Neural progenitor cell (in vitro differentiated cells): ENCODE measurements at regions not wholly inside any gene's neighbourhood (a gene's known extent, or its start where the extent isn't known, plus 50 kb on each side); places are given as distances from the start of the nearest gene placed in this dataset.

Experiments
- DNase-seq: peaks from one replicate; pipeline ENCODE4 v3.0.0-alpha.2; 2016; ENCODE audit warnings: low spot score
- H2AFZ ChIP-seq: fragments of 200-600 bp; sonication (generic); replicated peaks from 2 replicates; pipeline ENCODE4 v1.6.1; 2016; ENCODE audit warnings: antibody characterized with exemption
- H3F3A ChIP-seq: fragments of 200-600 bp; sonication (generic); 2 replicates; pipeline ENCODE4 v1.6.1; 2016; ENCODE audit warnings: antibody characterized with exemption, low read depth
- H3K27ac ChIP-seq: fragments of 200-600 bp; sonication (generic); 2 replicates; pipeline ENCODE4 v1.5.1; 2016; ENCODE audit warnings: mild to moderate bottlenecking
- H3K27me3 ChIP-seq: fragments of 200-600 bp; sonication (generic); 2 replicates; pipeline ENCODE4 v1.6.1; 2016; ENCODE audit warnings: mild to moderate bottlenecking, moderate library complexity
- H3K36me3 ChIP-seq: fragments of 200-600 bp; sonication (generic); 2 replicates; pipeline ENCODE4 v1.5.1; 2016
- H3K4me1 ChIP-seq: fragments of 200-600 bp; sonication (generic); 2 replicates; pipeline ENCODE4 v1.6.1; 2016; ENCODE audit warnings: mixed run types
- H3K4me2 ChIP-seq: fragments of 200-600 bp; sonication (generic); 2 replicates; pipeline ENCODE4 v1.6.1; 2016
- H3K4me3 ChIP-seq: fragments of 200-600 bp; sonication (generic); 2 replicates; pipeline ENCODE4 v1.5.1; 2016
- H3K79me2 ChIP-seq: fragments of 200-600 bp; sonication (generic); 2 replicates; pipeline ENCODE4 v1.6.1; 2016; ENCODE audit warnings: low read depth
- H3K9ac ChIP-seq: fragments of 200-600 bp; sonication (generic); 2 replicates; pipeline ENCODE4 v1.6.1; 2016
- H3K9me3 ChIP-seq: fragments of 200-600 bp; sonication (generic); 2 replicates; pipeline ENCODE4 v1.5.1; 2016; ENCODE audit warnings: low read depth
- H4K20me1 ChIP-seq: fragments of 200-600 bp; sonication (generic); 2 replicates; pipeline ENCODE4 v1.6.1; 2016; ENCODE audit warnings: low read depth
- H3K27ac Mint-ChIP-seq: 3 replicates; pipeline ENCODE4 v1.8.0; 2021; ENCODE audit warnings: mixed read lengths
- H3K27me3 Mint-ChIP-seq: 2 replicates; pipeline ENCODE4 v1.8.0; 2022; ENCODE audit warnings: low read depth, mild to moderate bottlenecking, inconsistent platforms, moderate library complexity, mixed read lengths; ENCODE audit not compliant: insufficient read depth
- H3K36me3 Mint-ChIP-seq: 3 replicates; pipeline ENCODE4 v1.8.0; 2021; ENCODE audit warnings: mixed read lengths
- H3K4me1 Mint-ChIP-seq: 3 replicates; pipeline ENCODE4 v1.8.0; 2021; ENCODE audit warnings: mixed read lengths
- H3K4me3 Mint-ChIP-seq: 3 replicates; pipeline ENCODE4 v1.8.0; 2021; ENCODE audit warnings: mild to moderate bottlenecking, moderate library complexity, mixed read lengths
- H3K9me3 Mint-ChIP-seq: 3 replicates; pipeline ENCODE4 v1.8.0; 2020; ENCODE audit warnings: mixed read lengths
- EZH2 ChIP-seq: fragments of 200-600 bp; sonication (generic); IDR thresholded peaks from 2 replicates; pipeline ENCODE4 v1.6.1; 2017; ENCODE audit warnings: antibody characterized with exemption, mild to moderate bottlenecking, moderate library complexity
- EZH2phosphoT487 ChIP-seq: fragments of 200-600 bp; sonication (generic); IDR thresholded peaks from 2 replicates; pipeline ENCODE4 v1.6.1; 2017; ENCODE audit warnings: antibody characterized with exemption
- TF ChIP-seq, protein P1 (sequence below): fragments of 200-600 bp; sonication (generic); IDR thresholded peaks from 2 replicates; pipeline ENCODE4 v1.5.1; 2017; ENCODE audit warnings: antibody characterized with exemption, mild to moderate bottlenecking

GRCh38 chr16:86653285-86654006 is 75.1 kb downstream of the FOXL1 start:
- Histone ChIP-seq H3K4me3 (no peak overlapping the region), H3K79me2 (no peaks in the 10 kb centered on the region), H3K27me3 (no peaks in the 10 kb centered on the region), H2AFZ (no peak overlapping the region), H3K27ac (no peak overlapping the region), H3K36me3 (no peaks in the 10 kb centered on the region), H3K9ac (no peak overlapping the region), H4K20me1 (no peaks in the 10 kb centered on the region), H3K4me2 (no peak overlapping the region), H3K4me1 (no peaks in the 10 kb centered on the region), H3F3A (no peaks in the 10 kb centered on the region), H3K9me3 (no peaks in the 10 kb centered on the region)
- peaks cover 2% of the 10 kb centered on the region for H3K9me3 Mint-ChIP-seq
- peaks cover 8% of the 10 kb centered on the region for H3K4me1 Mint-ChIP-seq
- no peak overlapping the region for H3K27ac Mint-ChIP-seq
- H3K4me3 Mint-ChIP-seq = no peak overlapping the region
- TF ChIP-seq EZH2 = no peak
- TF ChIP-seq EZH2phosphoT487 = no peak
- TF ChIP-seq, protein P1, sequence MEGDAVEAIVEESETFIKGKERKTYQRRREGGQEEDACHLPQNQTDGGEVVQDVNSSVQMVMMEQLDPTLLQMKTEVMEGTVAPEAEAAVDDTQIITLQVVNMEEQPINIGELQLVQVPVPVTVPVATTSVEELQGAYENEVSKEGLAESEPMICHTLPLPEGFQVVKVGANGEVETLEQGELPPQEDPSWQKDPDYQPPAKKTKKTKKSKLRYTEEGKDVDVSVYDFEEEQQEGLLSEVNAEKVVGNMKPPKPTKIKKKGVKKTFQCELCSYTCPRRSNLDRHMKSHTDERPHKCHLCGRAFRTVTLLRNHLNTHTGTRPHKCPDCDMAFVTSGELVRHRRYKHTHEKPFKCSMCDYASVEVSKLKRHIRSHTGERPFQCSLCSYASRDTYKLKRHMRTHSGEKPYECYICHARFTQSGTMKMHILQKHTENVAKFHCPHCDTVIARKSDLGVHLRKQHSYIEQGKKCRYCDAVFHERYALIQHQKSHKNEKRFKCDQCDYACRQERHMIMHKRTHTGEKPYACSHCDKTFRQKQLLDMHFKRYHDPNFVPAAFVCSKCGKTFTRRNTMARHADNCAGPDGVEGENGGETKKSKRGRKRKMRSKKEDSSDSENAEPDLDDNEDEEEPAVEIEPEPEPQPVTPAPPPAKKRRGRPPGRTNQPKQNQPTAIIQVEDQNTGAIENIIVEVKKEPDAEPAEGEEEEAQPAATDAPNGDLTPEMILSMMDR = no peak
- peaks cover 10% of the 10 kb centered on the region for H3K27me3 Mint-ChIP-seq
- no peak for DNase-seq
- H3K36me3 Mint-ChIP-seq = no peaks in the 10 kb centered on the region

GRCh38 chr16:86657972-86658371 is 79.6 kb downstream of the FOXL1 start:
- H3K9me3 Mint-ChIP-seq = peaks cover 9% of the 10 kb centered on the region
- no peaks in the 10 kb centered on the region for H3K36me3 ChIP-seq
- no peaks in the 10 kb centered on the region for H3F3A ChIP-seq
- H2AFZ ChIP-seq = no peak overlapping the region
- no peak overlapping the region for H3K27ac Mint-ChIP-seq
- H3K4me1 Mint-ChIP-seq = peaks cover 13% of the 10 kb centered on the region
- no peaks in the 10 kb centered on the region for H4K20me1 ChIP-seq
- H3K4me3 Mint-ChIP-seq = no peak overlapping the region
- no peaks in the 10 kb centered on the region for H3K4me1 ChIP-seq
- H3K4me3 ChIP-seq = no peak overlapping the region
- H3K4me2 ChIP-seq = no peak overlapping the region
- no peaks in the 10 kb centered on the region for H3K9me3 ChIP-seq
- no peaks in the 10 kb centered on the region for H3K79me2 ChIP-seq
- TF ChIP-seq, protein P1 = no peak
- TF ChIP-seq EZH2phosphoT487 (no peak), EZH2 (no peak)
- DNase-seq = no peak
- H3K9ac ChIP-seq = no peak overlapping the region
- peaks cover 12% of the 10 kb centered on the region for H3K27me3 Mint-ChIP-seq
- H3K27me3 ChIP-seq = no peaks in the 10 kb centered on the region
- no peaks in the 10 kb centered on the region for H3K36me3 Mint-ChIP-seq
- H3K27ac ChIP-seq = no peak overlapping the region

GRCh38 chr16:86660623-86661022 is 82.3 kb downstream of the FOXL1 start:
- Histone ChIP-seq H2AFZ (no peak overlapping the region), H3K4me3 (no peak overlapping the region), H3K27me3 (no peaks in the 10 kb centered on the region), H3K79me2 (no peaks in the 10 kb centered on the region), H3K36me3 (no peaks in the 10 kb centered on the region), H4K20me1 (no peaks in the 10 kb centered on the region), H3K4me1 (no peaks in the 10 kb centered on the region), H3K4me2 (no peak overlapping the region), H3K9me3 (no peaks in the 10 kb centered on the region), H3K27ac (no peak overlapping the region), H3F3A (no peaks in the 10 kb centered on the region), H3K9ac (no peak overlapping the region)
- Mint-ChIP-seq H3K27ac (no peak overlapping the region), H3K27me3 (peaks cover 12% of the 10 kb centered on the region), H3K9me3 (peaks cover 9% of the 10 kb centered on the region), H3K4me1 (peaks cover 13% of the 10 kb centered on the region), H3K36me3 (no peaks in the 10 kb centered on the region), H3K4me3 (no peak overlapping the region)
- TF ChIP-seq EZH2 = no peak
- TF ChIP-seq, protein P1 = no peak
- no peak for TF ChIP-seq EZH2phosphoT487
- no peak for DNase-seq
